ENCODE measurements at regions not wholly inside any gene's neighbourhood (a gene's known extent, or its start where the extent isn't known, plus 50 kb on each side); places are given as distances from the start of the nearest gene placed in this dataset.

GRCh38 chr2:57941816-57942215 is 104.8 kb upstream of the VRK2 start:
- TF ChIP-seq TAF1 (IDR thresholded peaks at IDR 0.05; ENCODE audit: borderline replicate concordance, low read depth, low read length) (no peak), POLR2AphosphoS5 (IDR thresholded peaks at IDR 0.05; ENCODE audit: low read depth, low read length) (no peak)

All from GM12892 (cell line).